DMS114 treated with DMSO at 0.1 percent for 48 hours (cell line): ENCODE measurements at regions not wholly inside any gene's neighbourhood (a gene's known extent, or its start where the extent isn't known, plus 50 kb on each side); places are given as distances from the start of the nearest gene placed in this dataset.

ENCODE experiments used
- DNase-seq: peaks from one replicate; lab custom pipeline; 2025; ENCODE audit not compliant: unreplicated experiment; lab: John Stamatoyannopoulos, UW

- no peak for DNase-seq
Observed at GRCh38 chr1:9419369-9420041, 119.8 kb upstream of the SLC25A33 start.

- no peak for DNase-seq
Observed at GRCh38 chr1:9420835-9421532, 118.3 kb upstream of the SLC25A33 start.

- DNase-seq = no peak
Observed at GRCh38 chr1:9421533-9421873, 117.8 kb upstream of the SLC25A33 start.

DNA sequence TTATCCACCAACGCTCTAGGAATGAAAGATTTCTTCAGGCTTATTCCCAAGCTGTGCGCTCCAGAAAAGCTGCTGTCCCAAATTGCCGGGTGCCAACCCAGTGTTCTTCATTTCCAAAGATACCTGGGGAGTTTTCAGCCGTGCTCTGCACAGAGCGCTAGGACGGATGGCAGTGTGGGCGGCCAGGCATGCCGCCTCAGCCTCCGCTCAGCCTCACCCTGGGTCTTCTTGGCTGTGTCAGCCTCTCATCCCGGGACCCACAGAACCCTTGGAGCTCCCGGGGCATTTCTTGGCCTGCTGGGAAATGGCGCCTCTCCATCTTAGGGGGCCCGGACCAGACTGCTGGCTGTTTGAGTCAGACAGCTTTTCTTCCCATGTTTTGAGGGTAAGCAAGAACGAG, 116.9 kb upstream of the SLC25A33 start:
- no peak for DNase-seq

DNA sequence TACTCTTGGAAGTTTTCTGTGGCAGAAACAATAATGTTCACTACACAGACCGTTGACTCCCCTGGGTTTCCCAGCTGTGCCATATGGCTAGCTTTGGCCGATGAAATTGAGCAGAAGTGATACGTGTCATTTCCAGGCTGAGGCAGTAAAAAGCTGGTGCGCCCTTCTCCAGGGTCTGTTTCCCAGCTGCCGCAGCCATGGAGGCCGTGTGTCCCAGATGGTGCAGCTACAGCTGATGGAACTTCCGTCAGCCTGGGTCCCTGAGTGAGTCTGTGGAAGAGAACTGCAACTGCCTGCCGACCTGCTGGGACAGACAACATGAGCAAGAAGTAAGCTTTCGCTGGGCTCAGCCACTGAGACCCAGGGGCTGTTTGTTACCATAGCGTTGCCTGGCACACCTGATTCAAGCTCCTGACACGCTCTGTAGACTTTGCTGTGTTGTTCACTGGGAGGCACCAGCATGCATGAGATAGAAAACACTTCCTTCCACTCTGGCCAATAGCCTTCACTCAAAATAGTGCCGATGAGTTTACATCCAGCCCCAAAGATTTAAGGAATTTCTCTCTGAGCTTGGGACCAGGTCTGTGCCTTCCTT, 116.3 kb upstream of the SLC25A33 start:
- DNase-seq = no peak

DNA sequence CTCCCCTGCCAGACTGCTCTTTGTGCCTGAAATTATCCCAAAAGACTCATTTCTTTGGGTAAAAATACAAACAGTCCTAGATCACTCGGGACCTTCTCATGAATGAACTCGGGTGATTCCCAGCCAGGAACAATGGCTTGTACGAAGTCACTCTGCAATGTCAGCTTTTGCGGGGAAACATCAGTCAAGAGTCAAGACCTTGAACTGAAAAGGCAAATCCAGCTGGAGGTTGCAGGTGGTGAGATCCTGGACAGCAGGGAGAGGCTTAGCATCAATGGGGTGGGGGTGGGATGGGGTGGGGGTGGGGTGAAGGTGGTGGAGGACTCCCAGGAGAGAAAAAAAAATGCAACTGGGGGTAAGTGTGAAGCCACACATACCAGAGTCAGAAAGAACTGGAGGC, 115.0 kb upstream of the SLC25A33 start:
- no peak for DNase-seq

- no peak for DNase-seq
Observed at GRCh38 chr1:9425859-9426258, 113.4 kb upstream of the SLC25A33 start.

- DNase-seq = no peak
Observed at GRCh38 chr1:9426291-9426711, 113.0 kb upstream of the SLC25A33 start.

GRCh38 chr1:9427388-9427787, 111.9 kb upstream of the SLC25A33 start:
- DNase-seq = no peak

GRCh38 chr1:9428601-9429341, 110.5 kb upstream of the SLC25A33 start:
- DNase-seq = peak; percentile 94

GRCh38 chr1:9429342-9429711, 109.9 kb upstream of the SLC25A33 start:
- no peak for DNase-seq

- DNase-seq = no peak
Observed at GRCh38 chr1:9434247-9435152, 104.8 kb upstream of the SLC25A33 start.

GRCh38 chr1:9435153-9435636, 104.1 kb upstream of the SLC25A33 start:
- no peak for DNase-seq

- no peak for DNase-seq
Observed at GRCh38 chr1:9435854-9436640, 103.2 kb upstream of the SLC25A33 start.

GRCh38 chr1:9437961-9438430, 101.3 kb upstream of the SLC25A33 start:
- no peak for DNase-seq

GRCh38 chr1:9438431-9439073, 100.7 kb upstream of the SLC25A33 start:
- no peak for DNase-seq

- no peak for DNase-seq
Observed at GRCh38 chr1:9439074-9439761, 100.0 kb upstream of the SLC25A33 start.

- no peak for DNase-seq
Observed at GRCh38 chr1:9440261-9440660, 99.0 kb upstream of the SLC25A33 start.

DNA sequence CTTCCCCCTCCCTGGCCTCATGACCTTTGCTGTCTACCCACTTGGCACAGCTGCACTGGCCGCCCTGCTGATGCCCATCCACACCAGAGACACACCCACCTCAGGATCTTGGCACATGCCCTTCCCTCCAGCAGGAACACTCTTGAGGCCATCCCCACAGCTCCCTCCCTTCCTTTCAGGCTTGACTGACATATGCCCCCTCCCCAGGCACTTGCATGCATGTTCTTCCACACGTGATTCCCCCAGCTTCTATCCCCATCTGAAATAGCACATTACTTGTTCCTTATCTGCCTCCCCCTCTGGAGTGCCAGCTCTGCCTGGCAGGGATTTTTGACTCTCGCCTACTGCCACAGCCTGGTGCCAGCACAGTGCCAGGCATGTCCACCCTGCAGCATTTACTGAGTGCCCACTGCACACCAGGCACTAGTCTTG, 98.5 kb upstream of the SLC25A33 start:
- no peak for DNase-seq
